ENCODE measurements at regions not wholly inside any gene's neighbourhood (a gene's known extent, or its start where the extent isn't known, plus 50 kb on each side); places are given as distances from the start of the nearest gene placed in this dataset.

- TF ChIP-seq CTCF (IDR thresholded peaks at IDR 0.05) (no peak), POLR2A (IDR thresholded peaks at IDR 0.05) (no peak), POLR2AphosphoS5 (IDR thresholded peaks at IDR 0.05) (no peak)
Measured at GRCh38 chr18:45326505-45326904, 288.8 kb upstream of the SLC14A2 start.
